RWPE1 (cell line): ENCODE measurements at regions not wholly inside any gene's neighbourhood (a gene's known extent, or its start where the extent isn't known, plus 50 kb on each side); places are given as distances from the start of the nearest gene placed in this dataset.

Source experiments
- CTCF ChIA-PET: fragments of 350-600 bp; sonication (Branson Sonifier 250); formaldehyde crosslinking; extraction: SDS; loops from one replicate; lab custom pipeline; 2021; lab: Yijun Ruan, JAX
- POLR2A ChIA-PET: fragments of 400-600 bp; formaldehyde crosslinking; extraction: SDS; loops from one replicate; lab custom pipeline; 2020; ENCODE audit warnings: antibody characterized with exemption; ENCODE audit not compliant: low non-redundant PET; lab: Yijun Ruan, JAX
- DNase-seq: peaks from one replicate; pipeline ENCODE4 v3.0.0; 2012; ENCODE audit warnings: low spot score
- H3K27ac ChIP-seq: fragments of 450-650 bp; 2 replicates; pipeline ENCODE4 v1.5.1; 2017
- CTCF ChIP-seq: fragments of 450-650 bp; conservative IDR thresholded peaks from 2 replicates; pipeline ENCODE4 v1.5.1; 2017; ENCODE audit warnings: low read depth, mild to moderate bottlenecking

- CTCF ChIA-PET: no interaction called here
- DNase-seq: no peak
- TF ChIP-seq CTCF: no peak
- POLR2A ChIA-PET: no interaction called here
- no peak overlapping the region for H3K27ac ChIP-seq
These were observed 54.2 kb upstream of the NT5C1B start for GRCh38 chr2:18643326-18644114.

DNA sequence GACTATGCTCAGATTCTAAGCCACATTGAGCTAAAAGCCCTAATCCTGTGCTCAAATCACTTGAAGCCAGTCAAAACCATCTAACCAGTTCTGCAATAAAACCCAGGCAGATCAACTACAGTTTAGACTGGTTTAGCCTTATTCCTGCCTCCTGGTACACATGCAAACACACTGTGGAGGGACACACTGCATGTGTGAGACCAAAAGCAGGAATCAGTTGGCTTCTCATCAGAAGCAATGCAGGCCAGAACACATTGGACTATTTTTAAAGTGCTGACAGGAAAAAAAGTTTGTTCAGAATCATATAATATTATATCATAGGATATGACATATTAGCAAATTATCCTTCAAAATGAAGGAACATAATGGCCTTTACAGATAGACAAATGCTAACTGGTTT is 52.5 kb upstream of the NT5C1B start:
- DNase-seq: no peak
- no peak overlapping the region for H3K27ac ChIP-seq
- TF ChIP-seq CTCF: no peak
- ChIA-PET POLR2A (no interaction called here), CTCF (no interaction called here)

DNA sequence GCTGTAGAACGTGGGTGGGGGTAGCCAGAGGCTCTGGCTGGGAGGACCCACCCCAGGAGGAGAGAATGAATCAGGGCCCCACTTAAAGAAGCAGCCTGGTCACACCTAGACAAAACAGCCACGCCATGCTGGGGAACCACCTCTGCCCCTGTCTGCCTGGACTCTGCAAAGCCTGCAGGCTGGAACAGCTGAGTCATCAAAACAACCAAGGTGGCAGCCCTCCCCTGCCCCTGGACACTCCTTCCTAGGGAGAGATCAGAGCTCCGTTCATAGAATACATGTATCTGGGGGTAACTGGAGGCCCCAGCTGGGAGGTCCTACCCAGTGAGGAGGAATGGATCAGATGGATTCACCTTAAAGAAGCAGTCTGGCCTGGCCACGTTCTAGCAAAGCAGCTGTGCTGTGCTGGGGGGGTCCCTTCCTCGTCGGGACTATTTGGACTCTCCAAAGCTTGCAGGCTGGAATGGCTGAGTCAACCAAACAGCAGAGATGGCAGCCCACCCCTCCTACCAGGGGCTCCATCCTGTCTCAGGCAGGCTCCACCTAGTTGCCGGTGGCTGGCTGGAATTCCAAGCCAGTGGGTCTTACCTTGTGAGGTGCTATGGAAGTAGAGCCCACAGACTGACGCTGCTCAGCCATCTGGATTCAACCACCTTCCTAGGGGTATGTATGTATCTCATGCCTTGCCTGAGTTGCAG is 50.5 kb upstream of the NT5C1B start:
- DNase-seq: no peak
- TF ChIP-seq CTCF: no peak
- ChIA-PET POLR2A (no interaction called here), CTCF (no interaction called here)
- H3K27ac ChIP-seq: peak overlapping the region; percentile 25; the same call in 1 of the 2 replicates
